Uterus (tissue), 2 donors: ENCODE measurements at regions not wholly inside any gene's neighbourhood (a gene's known extent, or its start where the extent isn't known, plus 50 kb on each side); places are given as distances from the start of the nearest gene placed in this dataset.
"Not testable (repeated sequence)": the region's sequence is repeated elsewhere in the genome, so short reads cannot be mapped to it uniquely, and the experiment has no call there.

Experiments
- CTCF ChIP-seq, 4 experiments: fragments of 200-600 bp in 2 of 4; fragments of 450-650 bp in 2 of 4; sonication (generic) in 2 of 4; IDR thresholded peaks; one replicate each; pipeline ENCODE4 v1.5.1; 2016 to 2019; ENCODE audit warnings: antibody characterized with exemption in 4 of 4, mild to moderate bottlenecking in 2 of 4, moderate library complexity in 1 of 4
- POLR2A ChIP-seq, 2 donors: fragments of 450-650 bp; IDR thresholded peaks; one replicate each; pipeline ENCODE4 v1.6.1; 2016; ENCODE audit warnings: antibody characterized with exemption in 2 of 2, mild to moderate bottlenecking in 1 of 2, moderate library complexity in 1 of 2

- TF ChIP-seq CTCF, POLR2A (IDR thresholded peaks at IDR 0.05): not testable (repeated sequence)
Measured at GRCh38 chr4:118432359-118432758, 79.6 kb upstream of the PRSS12 start.
